GM23338 (cell line): ENCODE measurements at regions not wholly inside any gene's neighbourhood (a gene's known extent, or its start where the extent isn't known, plus 50 kb on each side); places are given as distances from the start of the nearest gene placed in this dataset.

Experiments used
- ATAC-seq: fragments of 200-7000 bp; cut with Tn5 transposase; 3 replicates; pipeline ENCODE4 v1.9.1; 2020
- DNase-seq: peaks from one replicate; pipeline ENCODE4 v3.0.0-alpha.2; 2015; ENCODE audit warnings: low spot score
- H2AFZ ChIP-seq: fragments of 200-600 bp; sonication (generic); 2 replicates; pipeline ENCODE4 v1.8.0; 2016; ENCODE audit warnings: antibody characterized with exemption, mild to moderate bottlenecking, moderate library complexity
- H3F3A ChIP-seq: fragments of 200-600 bp; sonication (generic); replicated peaks from 2 replicates; pipeline ENCODE4 v1.8.0; 2017; ENCODE audit warnings: antibody characterized with exemption, mixed run types, low read depth
- H3K27ac ChIP-seq: fragments of 200-600 bp; sonication (generic); 2 replicates; pipeline ENCODE4 v1.6.1; 2016; ENCODE audit warnings: low read depth
- H3K27me3 ChIP-seq: fragments of 200-600 bp; sonication (generic); 2 replicates; pipeline ENCODE4 v1.8.0; 2016; ENCODE audit warnings: mild to moderate bottlenecking, mixed run types, moderate library complexity; ENCODE audit not compliant: insufficient read depth
- H3K36me3 ChIP-seq: fragments of 200-600 bp; sonication (generic); 2 replicates; pipeline ENCODE4 v1.8.0; 2016; ENCODE audit warnings: mild to moderate bottlenecking; ENCODE audit not compliant: insufficient read depth
- H3K4me1 ChIP-seq: fragments of 200-600 bp; sonication (generic); 2 replicates; pipeline ENCODE4 v1.8.0; 2016; ENCODE audit warnings: mild to moderate bottlenecking, moderate library complexity; ENCODE audit not compliant: insufficient read depth
- H3K4me2 ChIP-seq: fragments of 200-600 bp; sonication (generic); 2 replicates; pipeline ENCODE4 v1.7.1; 2017; ENCODE audit warnings: mixed run types
- H3K4me3 ChIP-seq: fragments of 200-600 bp; sonication (generic); 2 replicates; pipeline ENCODE4 v1.6.1; 2016; ENCODE audit warnings: mixed run types
- H3K79me2 ChIP-seq: fragments of 200-600 bp; sonication (generic); replicated peaks from 2 replicates; pipeline ENCODE4 v1.8.0; 2017; ENCODE audit warnings: mild to moderate bottlenecking; ENCODE audit not compliant: insufficient read depth
- H3K9me2 ChIP-seq: fragments of 200-600 bp; sonication (generic); 2 replicates; pipeline ENCODE4 v1.8.0; 2017; ENCODE audit not compliant: insufficient read depth
- H4K20me1 ChIP-seq: fragments of 200-600 bp; sonication (generic); replicated peaks from 2 replicates; pipeline ENCODE4 v1.8.0; 2017; ENCODE audit warnings: mild to moderate bottlenecking; ENCODE audit not compliant: insufficient read depth
- H3K27ac Mint-ChIP-seq: 2 replicates; pipeline ENCODE4 v1.8.0; 2020; ENCODE audit warnings: inconsistent platforms, mild to moderate bottlenecking, moderate library complexity, mixed read lengths
- H3K27me3 Mint-ChIP-seq: 3 replicates; pipeline ENCODE4 v1.8.0; 2022; ENCODE audit warnings: low read depth, mild to moderate bottlenecking, moderate library complexity, mixed read lengths, inconsistent platforms; ENCODE audit not compliant: insufficient read depth, poor library complexity
- H3K36me3 Mint-ChIP-seq: 3 replicates; pipeline ENCODE4 v1.8.0; 2021; ENCODE audit warnings: low read depth, mild to moderate bottlenecking, inconsistent platforms, moderate library complexity, mixed read lengths
- H3K4me1 Mint-ChIP-seq: 3 replicates; pipeline ENCODE4 v1.8.0; 2020; ENCODE audit warnings: mild to moderate bottlenecking, inconsistent platforms, mixed read lengths
- H3K4me3 Mint-ChIP-seq: 3 replicates; pipeline ENCODE4 v1.8.0; 2021; ENCODE audit warnings: moderate library complexity, mild to moderate bottlenecking, inconsistent platforms, mixed read lengths
- H3K9me3 Mint-ChIP-seq: 3 replicates; pipeline ENCODE4 v1.8.0; 2020; ENCODE audit warnings: moderate library complexity, mild to moderate bottlenecking, inconsistent platforms, mixed read lengths
- CREB1 ChIP-seq: fragments of 250-450 bp; sonication (Bioruptor Pico); IDR thresholded peaks from 2 replicates; pipeline ENCODE4 v1.5.0; 2020; ENCODE audit warnings: low read depth, mild to moderate bottlenecking, moderate library complexity
- ETS1 ChIP-seq: IDR thresholded peaks from 2 replicates; pipeline ENCODE4 v1.6.1; 2016; ENCODE audit warnings: antibody characterized with exemption
- EZH2 ChIP-seq: fragments of 200-600 bp; sonication (generic); IDR thresholded peaks from one replicate; pipeline ENCODE4 v1.8.0; 2017; ENCODE audit warnings: antibody characterized with exemption, mild to moderate bottlenecking, low read depth; ENCODE audit not compliant: unreplicated experiment
- EZH2phosphoT487 ChIP-seq: fragments of 200-600 bp; sonication (generic); IDR thresholded peaks from one replicate; pipeline ENCODE4 v1.8.1; 2018; ENCODE audit warnings: antibody characterized with exemption; ENCODE audit not compliant: unreplicated experiment
- NANOG ChIP-seq: IDR thresholded peaks from 2 replicates; pipeline ENCODE4 v1.6.1; 2016; ENCODE audit warnings: antibody characterized with exemption, borderline replicate concordance
- POLR2AphosphoS5 ChIP-seq: IDR thresholded peaks from 2 replicates; pipeline ENCODE4 v1.6.1; 2016; ENCODE audit warnings: antibody characterized with exemption, low read depth
- REST ChIP-seq: IDR thresholded peaks from one replicate; pipeline ENCODE4 v1.6.1; 2018; ENCODE audit warnings: antibody characterized with exemption; ENCODE audit not compliant: unreplicated experiment
- STAT1 ChIP-seq: IDR thresholded peaks from one replicate; pipeline ENCODE4 v1.6.1; 2016; ENCODE audit warnings: antibody characterized with exemption; ENCODE audit not compliant: unreplicated experiment
- ZNF331 ChIP-seq: fragments of 250-450 bp; sonication (Bioruptor Pico); IDR thresholded peaks from 2 replicates; pipeline ENCODE4 v1.5.0; 2020; ENCODE audit warnings: low read depth, mild to moderate bottlenecking, moderate library complexity
- ZNF462 ChIP-seq: fragments of 250-450 bp; sonication (Bioruptor Pico); IDR thresholded peaks from 2 replicates; pipeline ENCODE4 v1.5.0; 2020; ENCODE audit warnings: mild to moderate bottlenecking, moderate library complexity

- Histone ChIP-seq H3K36me3 (no peaks in the 10 kb centered on the region), H2AFZ (no peak overlapping the region), H3K9me2 (no peaks in the 10 kb centered on the region), H3K27me3 (no peaks in the 10 kb centered on the region), H3K79me2 (no peaks in the 10 kb centered on the region), H3K27ac (no peak overlapping the region), H3K4me1 (no peaks in the 10 kb centered on the region), H3K4me2 (no peak overlapping the region), H3F3A (no peaks in the 10 kb centered on the region), H4K20me1 (no peaks in the 10 kb centered on the region), H3K4me3 (no peak overlapping the region)
- no peak overlapping the region for H3K27ac Mint-ChIP-seq
- DNase-seq, result no peak
- H3K4me3 Mint-ChIP-seq, result no peak overlapping the region
- H3K27me3 Mint-ChIP-seq, result peaks cover 4% of the 10 kb centered on the region
- no peak for TF ChIP-seq ETS1
- TF ChIP-seq EZH2phosphoT487, result no peak
- peaks cover 18% of the 10 kb centered on the region for H3K9me3 Mint-ChIP-seq
- H3K36me3 Mint-ChIP-seq, result no peaks in the 10 kb centered on the region
- ATAC-seq, result no peak
- no peaks in the 10 kb centered on the region for H3K4me1 Mint-ChIP-seq
Observed at GRCh38 chr16:17532338-17532995, 61.7 kb upstream of the XYLT1 start.

- Mint-ChIP-seq H3K27ac (no peak overlapping the region), H3K4me3 (no peak overlapping the region), H3K9me3 (peaks cover 18% of the 10 kb centered on the region), H3K4me1 (no peaks in the 10 kb centered on the region), H3K36me3 (no peaks in the 10 kb centered on the region), H3K27me3 (peaks cover 4% of the 10 kb centered on the region)
- DNase-seq (no peak), ATAC-seq (no peak)
- H3K79me2 ChIP-seq, result no peaks in the 10 kb centered on the region
- no peaks in the 10 kb centered on the region for H3K36me3 ChIP-seq
- H3F3A ChIP-seq, result no peaks in the 10 kb centered on the region
- H4K20me1 ChIP-seq, result no peaks in the 10 kb centered on the region
- H3K27me3 ChIP-seq, result no peaks in the 10 kb centered on the region
- H3K4me1 ChIP-seq, result no peaks in the 10 kb centered on the region
- no peak overlapping the region for H3K4me2 ChIP-seq
- H2AFZ ChIP-seq, result no peak overlapping the region
- no peak overlapping the region for H3K27ac ChIP-seq
- H3K9me2 ChIP-seq, result no peaks in the 10 kb centered on the region
- no peak overlapping the region for H3K4me3 ChIP-seq
- TF ChIP-seq POLR2AphosphoS5 (no peak), ZNF462 (CRISPR knock-in tag) (no peak), NANOG (no peak), EZH2 (no peak), STAT1 (no peak), CREB1 (CRISPR knock-in tag) (no peak), REST (no peak), EZH2phosphoT487 (no peak), ZNF331 (CRISPR knock-in tag) (no peak)
Observed at GRCh38 chr16:17529982-17530760, 59.4 kb upstream of the XYLT1 start.
